Upper lobe of left lung (tissue), 6 donors: ENCODE measurements at regions not wholly inside any gene's neighbourhood (a gene's known extent, or its start where the extent isn't known, plus 50 kb on each side); places are given as distances from the start of the nearest gene placed in this dataset.
"Not testable (repeated sequence)": the region's sequence is repeated elsewhere in the genome, so short reads cannot be mapped to it uniquely, and the experiment has no call there.

Experiments used
- ATAC-seq, 2 donors: fragments of 200-7000 bp; cut with Tn5 transposase; one replicate each; pipeline ENCODE4 v1.9.1; 2022; ENCODE audit warnings: mild to moderate bottlenecking in 2 of 2, moderate library complexity in 2 of 2; ENCODE audit not compliant: low FRiP score in 2 of 2
- DNase-seq, 2 donors: peaks; one replicate each; pipeline ENCODE4 v3.0.0-alpha.2; 2019 to 2020
- H3K27ac ChIP-seq, 4 donors: fragments of 200-600 bp; sonication (generic); one replicate each; pipeline ENCODE4 v1.5.1; 2016 to 2019
- H3K27me3 ChIP-seq, 4 donors: fragments of 200-600 bp; sonication (generic); one replicate each; pipeline ENCODE4 v1.5.1; 2017 to 2019
- H3K36me3 ChIP-seq, 4 donors: fragments of 200-600 bp; sonication (generic); one replicate each; pipeline ENCODE4 v1.5.1; 2016 to 2019
- H3K4me1 ChIP-seq, 4 donors: fragments of 200-600 bp; sonication (generic); one replicate each; pipeline ENCODE4 v1.5.1; 2018 to 2019
- H3K4me3 ChIP-seq, 4 donors: fragments of 200-600 bp; sonication (generic); one replicate each; pipeline ENCODE4 v1.5.1; 2017 to 2019; ENCODE audit warnings: mild to moderate bottlenecking in 2 of 4, moderate library complexity in 1 of 4
- H3K9me3 ChIP-seq, 4 donors: fragments of 200-600 bp; sonication (generic); one replicate each; pipeline ENCODE4 v1.5.1; 2018 to 2019
- CTCF ChIP-seq, 6 experiments: fragments of 450-650 bp in 4 of 6; fragments of 200-600 bp in 2 of 6; sonication (generic) in 2 of 6; IDR thresholded peaks; one replicate each; pipeline ENCODE4 v1.5.1; 2016 to 2019; ENCODE audit warnings: antibody characterized with exemption in 6 of 6
- EP300 ChIP-seq, 4 donors: sonication (generic); formaldehyde crosslinking; IDR thresholded peaks; one replicate each; pipeline ENCODE4 v1.5.1; 2017; ENCODE audit warnings: antibody characterized with exemption in 4 of 4, control low read depth in 2 of 4
- POLR2A ChIP-seq, 4 donors: fragments of 450-650 bp; IDR thresholded peaks; one replicate each; pipeline ENCODE4 v1.5.1; 2016 to 2017; ENCODE audit warnings: antibody characterized with exemption in 4 of 4, mild to moderate bottlenecking in 2 of 4
- POLR2AphosphoS5 ChIP-seq, 2 donors: sonication (generic); formaldehyde crosslinking; IDR thresholded peaks; one replicate each; pipeline ENCODE4 v1.5.1; 2017; ENCODE audit warnings: antibody characterized with exemption in 2 of 2
- WGBS, 2 donors: methylation state at CpG; one replicate each; pipeline ENCODE4 v1.1.5; 2017 to 2018; 5-methylcytosine and 5-hydroxymethylcytosine counted together
- donor health status: DM: no; HTN: no; CAD: no; lungs with moderate emphysema.
- donor health status: DM: no; HTN: yes; CAD: no; lungs with severe emphysema.

GRCh38 chr4:186982160-186982559 is 258.5 kb upstream of the FAT1 start:
- TF ChIP-seq POLR2AphosphoS5 (IDR thresholded peaks at IDR 0.05) (no peak), POLR2A (IDR thresholded peaks at IDR 0.05) (no peak), EP300 (IDR thresholded peaks at IDR 0.05) (no peak), CTCF (IDR thresholded peaks at IDR 0.05) (no peak)
- ATAC-seq (no peak), DNase-seq (no peak)
- WGBS, 2 donors = 87 to 93% methylated on average over 7 of the region's 7 CpGs
- H3K9me3 ChIP-seq = no peaks in the 10 kb centered on the region
- H3K27me3 ChIP-seq = no peaks in the 10 kb centered on the region
- no peak overlapping the region for H3K4me3 ChIP-seq
- H3K4me1 ChIP-seq = no peaks in the 10 kb centered on the region
- no peaks in the 10 kb centered on the region for H3K36me3 ChIP-seq
- no peak overlapping the region for H3K27ac ChIP-seq

GRCh38 chr4:186984105-186984644 is 260.5 kb upstream of the FAT1 start:
- no peak for ATAC-seq
- TF ChIP-seq POLR2AphosphoS5 (IDR thresholded peaks at IDR 0.05) (no peak), POLR2A (IDR thresholded peaks at IDR 0.05) (no peak), EP300 (IDR thresholded peaks at IDR 0.05) (no peak), CTCF (IDR thresholded peaks at IDR 0.05) (no peak)
- 81 to 83% methylated on average over 7 of the region's 7 CpGs for WGBS, 2 donors
- no peak for DNase-seq
- Histone ChIP-seq H3K4me1 (no peaks in the 10 kb centered on the region), H3K4me3 (no peak overlapping the region), H3K9me3 (no peaks in the 10 kb centered on the region), H3K36me3 (no peaks in the 10 kb centered on the region), H3K27me3 (no peaks in the 10 kb centered on the region), H3K27ac (no peak overlapping the region)

GRCh38 chr4:186999686-187000085 is 276.0 kb upstream of the FAT1 start:
- Histone ChIP-seq H3K27ac (no peak overlapping the region), H3K4me3 (no peak overlapping the region), H3K27me3 (no peaks in the 10 kb centered on the region), H3K36me3 (no peaks in the 10 kb centered on the region), H3K9me3 (no peaks in the 10 kb centered on the region), H3K4me1 (no peaks in the 10 kb centered on the region)
- TF ChIP-seq CTCF (IDR thresholded peaks at IDR 0.05) = no peak
- no peak for TF ChIP-seq POLR2AphosphoS5 (IDR thresholded peaks at IDR 0.05)
- no peak for TF ChIP-seq POLR2A (IDR thresholded peaks at IDR 0.05)
- no peak for TF ChIP-seq EP300 (IDR thresholded peaks at IDR 0.05)
- WGBS, 2 donors = 33 to 57% methylated on average over 3 of the region's 3 CpGs
- ATAC-seq (no peak), DNase-seq (no peak)

- ATAC-seq = no peak
- 49 to 50% methylated on average over 2 of the region's 2 CpGs for WGBS, 2 donors
- H3K36me3 ChIP-seq = no peaks in the 10 kb centered on the region
- H3K27ac ChIP-seq = no peak overlapping the region
- H3K27me3 ChIP-seq = no peaks in the 10 kb centered on the region
- no peak for DNase-seq
- no peak for TF ChIP-seq CTCF (IDR thresholded peaks at IDR 0.05)
- TF ChIP-seq POLR2AphosphoS5 (IDR thresholded peaks at IDR 0.05) = no peak
- TF ChIP-seq EP300 (IDR thresholded peaks at IDR 0.05) = no peak
- no peak for TF ChIP-seq POLR2A (IDR thresholded peaks at IDR 0.05)
- H3K9me3 ChIP-seq = no peaks in the 10 kb centered on the region
- no peak overlapping the region for H3K4me3 ChIP-seq
- H3K4me1 ChIP-seq = no peaks in the 10 kb centered on the region
Observed at GRCh38 chr4:187000281-187000680, 276.6 kb upstream of the FAT1 start.

GRCh38 chr4:187002133-187002532 is 278.5 kb upstream of the FAT1 start:
- H3K36me3 ChIP-seq, H3K27ac ChIP-seq, H3K9me3 ChIP-seq, H3K27me3 ChIP-seq, DNase-seq, ATAC-seq, H3K4me1 ChIP-seq, H3K4me3 ChIP-seq: not testable (repeated sequence)
- 92 to 95% methylated on average over 6 of the region's 6 CpGs for WGBS, 2 donors
